ENCODE measurements at regions not wholly inside any gene's neighbourhood (a gene's known extent, or its start where the extent isn't known, plus 50 kb on each side); places are given as distances from the start of the nearest gene placed in this dataset.

DNA sequence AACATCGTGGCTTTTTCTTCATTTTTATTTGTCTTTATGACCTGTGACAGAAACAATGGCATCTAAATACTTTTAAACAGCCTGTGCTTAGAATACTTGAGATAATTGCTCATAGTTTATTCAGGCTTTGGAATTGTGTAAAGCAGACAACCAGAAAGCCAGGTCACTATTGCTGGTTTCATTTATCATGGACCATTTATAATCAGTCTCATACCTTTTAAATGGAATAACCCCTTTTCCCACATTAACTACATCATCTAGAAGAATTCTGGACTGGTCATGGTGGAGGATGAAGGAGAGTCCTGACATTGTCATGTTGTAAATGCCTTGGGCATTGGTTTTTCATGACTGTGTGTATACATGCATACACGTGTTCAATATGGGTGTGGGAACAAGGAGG, 661.5 kb downstream of the EPM2A start:
- TF ChIP-seq ZFX (IDR thresholded peaks at IDR 0.05) = no peak
- TF ChIP-seq, protein P1, sequence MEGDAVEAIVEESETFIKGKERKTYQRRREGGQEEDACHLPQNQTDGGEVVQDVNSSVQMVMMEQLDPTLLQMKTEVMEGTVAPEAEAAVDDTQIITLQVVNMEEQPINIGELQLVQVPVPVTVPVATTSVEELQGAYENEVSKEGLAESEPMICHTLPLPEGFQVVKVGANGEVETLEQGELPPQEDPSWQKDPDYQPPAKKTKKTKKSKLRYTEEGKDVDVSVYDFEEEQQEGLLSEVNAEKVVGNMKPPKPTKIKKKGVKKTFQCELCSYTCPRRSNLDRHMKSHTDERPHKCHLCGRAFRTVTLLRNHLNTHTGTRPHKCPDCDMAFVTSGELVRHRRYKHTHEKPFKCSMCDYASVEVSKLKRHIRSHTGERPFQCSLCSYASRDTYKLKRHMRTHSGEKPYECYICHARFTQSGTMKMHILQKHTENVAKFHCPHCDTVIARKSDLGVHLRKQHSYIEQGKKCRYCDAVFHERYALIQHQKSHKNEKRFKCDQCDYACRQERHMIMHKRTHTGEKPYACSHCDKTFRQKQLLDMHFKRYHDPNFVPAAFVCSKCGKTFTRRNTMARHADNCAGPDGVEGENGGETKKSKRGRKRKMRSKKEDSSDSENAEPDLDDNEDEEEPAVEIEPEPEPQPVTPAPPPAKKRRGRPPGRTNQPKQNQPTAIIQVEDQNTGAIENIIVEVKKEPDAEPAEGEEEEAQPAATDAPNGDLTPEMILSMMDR (conservative IDR thresholded peaks at IDR 0.05) = no peak
- H3K27ac ChIP-seq = no peak overlapping the region

DNA sequence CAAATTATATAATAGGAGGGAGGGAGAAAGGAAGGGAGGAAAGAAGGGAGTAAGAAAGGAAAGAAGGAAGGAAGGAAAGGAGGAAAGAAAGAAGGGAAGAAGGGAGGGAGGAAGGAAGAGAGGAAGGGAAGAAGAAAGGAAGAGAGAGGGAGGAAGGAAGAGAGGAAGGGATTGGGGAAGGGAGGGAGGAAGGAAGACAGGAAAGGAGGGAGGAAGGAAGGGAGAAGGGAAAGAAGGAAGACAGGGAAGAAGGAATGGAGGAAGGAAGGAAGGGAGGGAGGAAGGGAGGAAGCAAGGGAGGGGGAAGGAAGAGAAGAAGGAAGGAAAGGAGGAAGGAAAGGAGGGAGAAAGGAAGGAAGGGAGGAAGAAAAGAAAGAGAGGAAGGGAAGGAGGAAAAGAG, 660.5 kb downstream of the EPM2A start:
- H3K27ac ChIP-seq = no peak overlapping the region
- TF ChIP-seq ZFX (IDR thresholded peaks at IDR 0.05) = no peak
- TF ChIP-seq, protein P1 (conservative IDR thresholded peaks at IDR 0.05) = no peak

DNA sequence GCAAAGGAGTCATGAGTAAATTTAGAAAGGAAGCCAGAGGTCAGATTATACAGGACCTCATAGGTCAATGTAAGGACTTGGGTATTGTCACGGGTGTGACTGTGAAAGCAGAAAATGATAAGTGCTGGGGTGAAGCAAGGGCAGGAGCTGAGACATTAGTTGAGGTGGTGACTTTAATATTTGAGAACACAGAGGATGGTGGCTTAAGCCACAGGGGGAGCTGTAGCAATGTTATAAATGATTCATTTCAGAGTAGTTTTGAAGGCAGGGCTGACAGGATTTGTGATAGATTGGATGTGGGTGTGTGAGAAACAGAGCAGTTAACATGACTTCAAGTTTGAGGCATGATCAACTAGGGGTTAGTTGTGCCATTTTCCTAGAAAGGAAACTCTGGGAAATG, 659.9 kb downstream of the EPM2A start:
- H3K27ac ChIP-seq = no peak overlapping the region
- TF ChIP-seq, protein P1 (conservative IDR thresholded peaks at IDR 0.05) = no peak
- TF ChIP-seq ZFX (IDR thresholded peaks at IDR 0.05) = no peak

DNA sequence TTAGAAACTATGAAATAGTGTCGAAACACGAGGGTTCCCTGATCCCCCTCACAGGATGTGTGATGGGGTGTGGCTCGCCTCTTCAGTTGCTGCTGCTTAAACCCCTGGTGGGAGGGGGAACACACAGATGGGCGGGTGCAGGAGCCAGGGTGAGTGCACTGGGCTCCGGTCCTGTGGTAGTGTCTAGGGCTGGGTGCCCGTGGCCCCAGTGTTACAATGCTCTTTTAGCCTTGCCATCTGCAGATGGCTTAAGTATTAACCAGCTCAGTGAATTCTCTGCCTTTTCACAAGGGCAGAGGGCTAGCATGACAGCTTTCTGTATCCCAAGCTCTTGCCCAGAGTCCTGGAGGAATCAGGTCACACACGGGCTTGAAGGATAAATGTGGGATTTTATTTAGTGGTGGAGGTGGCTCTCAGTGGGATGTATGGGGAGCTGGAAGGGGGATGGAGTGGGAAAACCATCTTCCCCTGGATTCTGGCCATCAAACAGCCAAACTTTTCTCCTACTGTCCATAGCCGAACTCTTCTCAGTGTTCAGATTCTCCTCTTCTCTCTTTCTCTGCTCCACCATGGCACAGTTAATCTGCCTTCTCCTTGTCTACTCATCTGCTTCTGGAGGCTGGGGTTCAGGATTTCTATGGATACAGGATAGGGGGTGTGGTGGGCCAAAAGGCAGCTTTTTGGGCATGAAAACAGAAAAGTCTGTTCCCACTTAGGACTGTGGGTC, 659.0 kb downstream of the EPM2A start:
- TF ChIP-seq, protein P1 (conservative IDR thresholded peaks at IDR 0.05) = no peak
- TF ChIP-seq ZFX (IDR thresholded peaks at IDR 0.05) = no peak
- H3K27ac ChIP-seq = no peak overlapping the region

DNA sequence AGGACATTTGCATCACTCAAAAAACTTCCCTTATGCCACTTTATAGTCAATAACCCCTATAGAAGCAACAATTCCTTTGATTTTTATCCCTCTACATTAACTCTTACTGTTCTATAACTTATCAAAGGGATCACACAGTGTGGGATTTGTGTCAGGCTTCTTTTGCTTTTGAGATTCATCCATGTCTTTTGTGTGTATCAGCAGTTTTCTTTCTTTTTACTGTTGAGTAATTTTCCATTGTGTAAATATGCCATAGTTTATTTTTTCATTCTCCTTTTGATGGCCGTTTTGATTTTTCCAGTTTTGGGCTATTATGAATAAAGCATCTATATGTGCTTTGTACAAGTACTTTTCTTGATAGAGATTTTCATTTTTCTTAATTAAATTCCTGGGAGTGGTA, 657.9 kb downstream of the EPM2A start:
- TF ChIP-seq, protein P1 (conservative IDR thresholded peaks at IDR 0.05) = no peak
- TF ChIP-seq ZFX (IDR thresholded peaks at IDR 0.05) = no peak
- H3K27ac ChIP-seq = no peak overlapping the region

DNA sequence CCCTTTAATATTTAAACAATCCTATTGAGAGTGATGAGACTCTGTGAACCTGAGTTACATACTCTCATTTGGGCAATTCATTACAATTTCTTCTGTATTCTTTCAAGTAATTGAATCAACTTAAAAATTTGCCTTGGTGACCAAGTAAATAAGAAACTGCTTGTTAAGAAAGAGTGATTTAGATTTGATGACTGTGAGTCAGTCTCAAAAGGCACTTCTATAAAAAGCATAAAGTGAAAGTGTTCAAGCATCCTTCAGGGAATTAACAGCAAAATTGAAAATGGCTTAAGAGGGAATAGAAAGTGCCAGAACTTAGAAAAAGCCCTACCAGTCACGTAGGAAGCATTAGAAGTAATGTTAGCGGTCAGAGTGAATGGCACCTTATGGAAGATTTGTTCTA, 654.7 kb downstream of the EPM2A start:
- no peak overlapping the region for H3K27ac ChIP-seq
- TF ChIP-seq, protein P1 (conservative IDR thresholded peaks at IDR 0.05) = no peak
- TF ChIP-seq ZFX (IDR thresholded peaks at IDR 0.05) = no peak

DNA sequence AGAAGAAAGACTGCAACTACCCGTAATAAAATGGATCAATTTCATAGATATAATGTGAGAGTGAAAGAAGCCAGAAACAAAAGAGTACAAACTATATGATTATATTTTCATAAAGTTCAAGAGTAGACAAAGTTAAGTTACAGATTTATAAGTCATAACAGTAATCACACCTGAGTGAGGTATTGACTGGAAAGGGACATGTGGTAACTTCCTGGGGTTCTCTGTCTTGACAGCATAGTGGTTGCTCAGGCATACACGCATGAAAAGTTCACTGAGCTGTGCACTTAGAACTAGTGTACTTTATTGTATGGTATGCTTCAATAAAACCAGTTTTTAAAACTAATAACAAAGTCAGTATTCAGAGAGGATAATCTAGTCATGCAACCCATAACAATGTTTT, 653.6 kb downstream of the EPM2A start:
- no peak for TF ChIP-seq ZFX (IDR thresholded peaks at IDR 0.05)
- TF ChIP-seq, protein P1 (conservative IDR thresholded peaks at IDR 0.05) = no peak
- H3K27ac ChIP-seq = no peak overlapping the region

Measured in C4-2B (cell line).